AG09319 (cell line): ENCODE measurements at regions not wholly inside any gene's neighbourhood (a gene's known extent, or its start where the extent isn't known, plus 50 kb on each side); places are given as distances from the start of the nearest gene placed in this dataset.
"Not testable (repeated sequence)": the region's sequence is repeated elsewhere in the genome, so short reads cannot be mapped to it uniquely, and the experiment has no call there.

Source experiments
- DNase-seq: peaks from one replicate; pipeline ENCODE4 v3.0.0-alpha.2; 2010; ENCODE audit warnings: low read depth; ENCODE audit errors: extremely low read depth
- TF ChIP-seq, protein P1 (sequence below): IDR thresholded peaks from 2 replicates; pipeline ENCODE4 v1.5.1; 2011; ENCODE audit warnings: low read depth, mild to moderate bottlenecking, inconsistent platforms, low read length, moderate library complexity

DNA sequence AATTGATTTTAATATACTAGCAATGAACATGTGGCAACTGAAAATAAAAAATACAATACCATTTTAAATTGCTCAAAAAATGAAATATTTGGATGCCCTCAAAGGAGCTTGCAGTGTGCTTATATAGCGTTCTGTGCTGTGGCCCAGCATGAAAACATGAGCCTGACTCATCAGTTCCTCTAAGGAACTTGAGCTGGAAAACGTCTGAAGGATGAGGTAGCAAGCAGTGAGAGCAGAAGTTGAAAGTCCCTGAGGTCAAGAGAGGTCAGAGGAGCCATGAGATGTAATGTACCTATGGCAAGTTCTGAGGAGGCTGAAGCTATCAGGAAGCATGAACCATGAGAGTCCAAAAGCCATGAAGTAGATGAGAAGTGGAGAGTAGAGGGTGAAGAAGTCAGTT, 59.7 kb downstream of the HMGB3 start:
- TF ChIP-seq, protein P1, sequence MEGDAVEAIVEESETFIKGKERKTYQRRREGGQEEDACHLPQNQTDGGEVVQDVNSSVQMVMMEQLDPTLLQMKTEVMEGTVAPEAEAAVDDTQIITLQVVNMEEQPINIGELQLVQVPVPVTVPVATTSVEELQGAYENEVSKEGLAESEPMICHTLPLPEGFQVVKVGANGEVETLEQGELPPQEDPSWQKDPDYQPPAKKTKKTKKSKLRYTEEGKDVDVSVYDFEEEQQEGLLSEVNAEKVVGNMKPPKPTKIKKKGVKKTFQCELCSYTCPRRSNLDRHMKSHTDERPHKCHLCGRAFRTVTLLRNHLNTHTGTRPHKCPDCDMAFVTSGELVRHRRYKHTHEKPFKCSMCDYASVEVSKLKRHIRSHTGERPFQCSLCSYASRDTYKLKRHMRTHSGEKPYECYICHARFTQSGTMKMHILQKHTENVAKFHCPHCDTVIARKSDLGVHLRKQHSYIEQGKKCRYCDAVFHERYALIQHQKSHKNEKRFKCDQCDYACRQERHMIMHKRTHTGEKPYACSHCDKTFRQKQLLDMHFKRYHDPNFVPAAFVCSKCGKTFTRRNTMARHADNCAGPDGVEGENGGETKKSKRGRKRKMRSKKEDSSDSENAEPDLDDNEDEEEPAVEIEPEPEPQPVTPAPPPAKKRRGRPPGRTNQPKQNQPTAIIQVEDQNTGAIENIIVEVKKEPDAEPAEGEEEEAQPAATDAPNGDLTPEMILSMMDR: no peak
- no peak for DNase-seq

DNA sequence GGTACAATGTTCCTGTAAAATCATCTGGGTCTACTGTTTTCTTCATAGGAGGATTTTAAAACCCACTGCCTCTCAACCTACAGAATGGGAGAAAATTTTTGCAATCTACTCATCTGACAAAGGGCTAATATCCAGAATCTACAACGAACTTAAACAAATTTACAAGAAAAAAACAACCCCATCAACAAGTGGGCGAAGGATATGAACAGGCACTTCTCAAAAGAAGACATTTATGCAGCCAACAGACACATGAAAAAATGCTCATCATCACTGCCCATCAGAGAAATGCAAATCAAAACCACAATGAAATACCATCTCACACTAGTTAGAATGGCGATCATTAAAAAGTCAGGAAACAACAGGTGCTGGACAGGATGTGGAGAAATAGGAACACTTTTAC, 83.2 kb downstream of the HMGB3 start:
- DNase-seq: not testable (repeated sequence)

DNA sequence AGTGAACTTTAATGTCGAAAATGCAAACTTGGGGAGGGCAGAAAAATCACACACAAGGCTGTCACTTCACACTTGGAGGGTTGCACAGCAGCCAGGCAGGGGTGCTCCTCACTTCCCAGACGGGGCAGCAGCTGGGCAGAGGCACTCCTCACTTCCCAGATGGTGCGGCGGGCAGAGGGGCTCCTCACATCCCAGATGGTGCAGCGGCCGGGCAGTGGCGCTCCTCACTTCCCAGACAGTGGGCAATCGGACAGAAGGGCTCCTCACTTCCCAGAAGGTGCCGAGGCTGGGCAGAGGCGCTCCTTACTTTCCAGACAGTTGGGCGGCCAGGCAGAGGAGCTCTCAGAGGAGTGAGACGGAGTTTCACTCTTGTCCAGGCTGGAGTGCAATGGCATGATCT, 90.6 kb downstream of the HMGB3 start:
- TF ChIP-seq, protein P1: no peak
- no peak for DNase-seq

DNA sequence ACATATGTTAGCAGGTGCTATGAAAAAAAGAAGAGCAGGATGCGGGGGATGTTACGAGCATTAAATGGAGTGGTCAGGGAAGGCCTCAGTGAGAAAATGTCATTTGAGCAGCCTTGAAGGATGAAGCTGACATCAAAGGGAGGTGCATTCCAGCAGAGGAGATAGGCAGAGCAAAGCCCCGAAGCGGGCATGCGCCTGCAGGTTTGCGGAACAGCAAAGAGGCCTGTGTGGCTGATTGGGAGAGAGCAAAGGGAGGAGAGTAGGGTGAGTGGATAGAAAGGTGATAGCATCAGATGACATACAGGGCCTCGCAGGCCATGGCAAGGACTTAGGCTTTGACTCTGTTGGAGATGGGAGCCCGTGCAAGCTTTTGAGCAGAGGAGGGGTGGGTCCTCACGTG, 95.4 kb upstream of the GPR50 start:
- no peak for DNase-seq
- TF ChIP-seq, protein P1: no peak

DNA sequence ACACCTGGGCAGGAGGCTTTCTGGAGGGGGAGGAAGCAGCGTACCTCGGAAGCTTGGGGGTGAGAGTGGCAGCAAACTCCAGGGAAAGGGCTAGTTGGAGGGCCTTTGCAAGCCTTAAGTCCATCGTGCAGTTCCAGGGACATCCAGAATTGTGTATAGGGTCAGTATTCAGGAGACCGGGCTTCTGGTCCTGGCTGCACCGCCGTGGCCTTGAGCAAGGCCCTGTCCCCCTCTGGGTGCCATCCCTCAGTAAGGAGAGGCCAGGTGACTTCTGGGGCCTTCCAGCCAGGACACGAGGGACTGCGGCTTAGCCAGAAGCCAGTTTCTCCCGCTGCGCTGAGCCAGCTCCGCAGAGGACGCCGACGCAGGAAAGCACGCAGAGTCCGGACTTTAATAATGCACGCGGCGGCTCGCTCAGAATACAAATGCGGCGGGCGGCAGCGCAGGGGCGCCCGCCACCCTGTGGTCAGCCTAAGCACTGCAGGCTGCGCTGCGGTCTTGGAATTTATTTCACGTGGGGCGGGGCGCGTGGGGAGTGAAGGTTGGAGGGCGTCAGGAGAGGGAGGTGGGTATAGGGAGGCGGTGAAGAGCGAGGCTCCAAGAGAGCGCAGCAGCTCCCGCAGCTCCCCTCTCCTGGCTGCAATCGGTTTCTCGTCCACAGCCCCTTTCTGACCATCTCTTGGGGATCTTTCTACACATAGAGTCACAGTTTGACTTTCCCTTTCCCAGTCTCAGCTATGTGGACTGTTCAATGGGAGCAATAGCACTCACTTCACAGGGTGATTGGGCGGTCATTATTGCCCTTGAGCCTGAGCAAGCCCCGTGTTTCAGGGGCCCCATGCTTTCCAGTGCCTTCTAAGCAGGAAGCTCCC, 94.1 kb upstream of the GPR50 start:
- TF ChIP-seq, protein P1: peak; percentile 88
- no peak for DNase-seq

DNA sequence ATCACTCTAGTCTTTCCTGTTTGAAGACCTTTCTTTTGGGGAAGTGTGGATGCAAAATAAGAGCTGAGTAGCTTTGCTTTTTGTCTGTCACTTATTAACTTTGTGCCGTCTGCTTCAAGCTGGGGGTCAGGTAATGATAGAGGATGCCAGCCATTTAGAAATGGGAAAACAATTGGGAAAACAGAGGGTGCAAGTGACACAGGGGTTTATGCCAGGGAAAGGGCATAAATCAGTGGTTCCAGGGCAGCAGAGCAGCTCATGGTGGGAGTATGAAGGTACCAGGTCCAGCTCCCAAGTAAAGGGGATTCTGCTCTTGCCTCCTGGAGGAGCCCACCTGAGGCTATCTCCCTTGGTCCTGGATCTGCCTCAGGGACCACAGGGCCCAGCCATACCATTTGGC, 91.9 kb upstream of the GPR50 start:
- TF ChIP-seq, protein P1: no peak
- no peak for DNase-seq

DNA sequence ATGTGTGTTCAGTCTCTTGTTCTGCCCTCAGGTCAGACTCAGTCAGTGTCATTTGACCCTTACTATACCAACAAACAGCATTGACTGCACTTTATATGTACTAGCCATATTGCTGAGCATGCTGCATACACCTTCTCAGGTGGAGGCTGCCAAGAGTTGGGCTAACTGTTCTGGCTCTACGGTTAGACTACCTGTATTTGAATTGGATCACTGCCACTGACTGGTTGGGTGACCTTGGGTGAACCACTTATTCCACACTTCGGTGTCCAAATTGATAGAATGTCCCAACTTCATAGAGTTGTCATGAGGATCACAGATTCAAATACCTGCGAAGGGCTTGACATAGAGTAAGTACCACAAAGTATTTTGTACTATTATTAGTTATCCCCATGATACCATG, 91.2 kb upstream of the GPR50 start:
- TF ChIP-seq, protein P1: no peak
- no peak for DNase-seq

DNA sequence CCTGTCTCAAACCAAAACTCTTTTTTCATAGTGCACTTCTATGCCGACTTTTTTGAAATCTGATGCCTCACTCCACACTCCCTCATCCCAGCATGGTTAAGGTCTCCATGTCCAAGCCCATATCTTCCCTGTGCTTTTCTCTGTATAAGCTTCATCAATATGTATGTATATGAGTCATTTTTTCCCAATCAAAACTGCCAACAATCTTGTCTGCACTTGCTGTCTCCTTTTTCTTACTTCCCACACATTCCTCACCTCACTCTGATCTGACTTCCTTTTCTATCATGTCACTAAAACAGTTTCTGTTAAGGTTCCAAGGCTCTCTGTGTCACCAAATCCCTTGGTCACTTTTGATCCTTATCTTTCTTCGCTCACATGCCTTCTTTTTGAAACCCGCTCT, 88.2 kb upstream of the GPR50 start:
- TF ChIP-seq, protein P1: no peak
- DNase-seq: no peak
